Activated T-cell treated with anti-CD3 and anti-CD28 coated beads, Interleukin-2, amount 50 U/mL, for 1 hour (primary cell): ENCODE measurements at regions not wholly inside any gene's neighbourhood (a gene's known extent, or its start where the extent isn't known, plus 50 kb on each side); places are given as distances from the start of the nearest gene placed in this dataset.

ENCODE experiments used
- DNase-seq: peaks from one replicate; pipeline ENCODE4 v3.0.0-alpha.2; 2020

DNA sequence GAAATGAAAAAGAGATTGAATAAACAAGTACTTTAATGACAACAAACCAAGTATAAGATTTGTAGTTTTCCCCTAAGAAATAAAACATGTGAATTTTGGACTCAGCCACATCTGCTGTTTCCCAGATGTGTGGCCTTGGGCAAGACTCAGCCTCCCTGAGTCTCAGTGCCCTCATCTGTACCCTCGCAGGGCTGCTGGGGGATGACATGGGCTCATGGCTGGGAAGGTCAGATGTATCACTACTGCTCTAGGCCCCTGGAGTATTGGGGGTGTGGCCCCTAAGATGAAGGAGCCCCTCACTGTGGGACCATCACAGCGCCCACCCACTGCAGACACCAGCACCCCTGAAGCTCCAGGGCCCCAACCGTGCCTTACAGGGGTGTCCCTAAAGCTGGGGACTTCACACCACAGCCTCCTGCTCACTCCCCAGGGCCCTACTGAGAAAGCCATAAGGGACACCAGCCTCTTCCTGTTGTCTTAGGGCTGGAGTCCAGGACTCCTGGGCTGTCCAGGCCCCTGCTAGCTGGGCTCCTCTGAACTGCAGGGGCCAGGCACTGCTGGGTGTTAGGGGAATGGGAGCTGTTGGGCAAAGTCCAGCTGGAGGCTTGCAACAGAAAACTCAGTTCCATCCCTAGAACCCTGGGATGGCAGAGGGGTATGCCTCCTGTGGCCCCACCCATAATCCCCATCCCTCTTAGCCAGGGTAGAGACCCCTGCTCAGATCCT, 104.0 kb upstream of the WNT4 start:
- no peak for DNase-seq

GRCh38 chr1:22247527-22248245, 104.8 kb upstream of the WNT4 start:
- DNase-seq, result no peak

- DNase-seq, result no peak
Observed at GRCh38 chr1:22248746-22249145, 105.8 kb upstream of the WNT4 start.

DNA sequence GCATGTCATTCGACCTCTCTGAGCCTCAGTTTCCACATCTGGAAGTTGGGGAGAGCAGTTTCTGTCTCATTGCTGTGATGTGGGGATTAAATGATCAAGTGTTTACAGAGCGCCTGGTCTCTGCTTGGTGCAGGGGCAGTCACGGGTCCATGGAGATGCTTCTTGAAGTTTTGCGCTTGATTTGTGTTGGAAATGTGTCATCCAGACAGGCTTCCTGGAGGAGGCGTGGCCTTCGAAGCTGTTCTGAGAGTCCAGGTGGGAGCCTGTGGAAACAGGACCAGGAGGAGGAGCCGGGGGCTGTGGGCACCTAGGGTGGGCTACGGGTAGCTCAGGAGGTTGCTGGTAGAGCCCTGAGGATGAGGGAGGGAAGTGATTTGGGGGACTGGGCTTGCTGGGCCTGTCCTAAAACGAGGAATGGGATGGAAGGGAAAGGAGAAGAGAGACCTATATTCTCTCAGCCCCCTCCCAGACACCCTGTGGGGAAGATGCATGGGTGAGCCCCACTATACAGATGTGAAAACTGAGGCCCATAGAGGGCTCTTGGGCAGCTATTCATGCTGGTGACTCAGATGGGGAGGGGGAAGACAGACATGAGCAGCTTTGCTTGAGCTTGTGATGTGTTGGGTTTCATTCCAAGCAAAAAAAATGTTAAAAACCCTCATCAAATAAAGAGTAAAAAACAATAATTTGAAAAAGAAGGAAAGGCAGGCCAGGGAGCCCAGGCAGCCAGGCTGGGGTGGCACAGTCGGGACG, 107.2 kb upstream of the WNT4 start:
- DNase-seq, result no peak

- no peak for DNase-seq
Observed at GRCh38 chr1:22250724-22251123, 107.8 kb upstream of the WNT4 start.

GRCh38 chr1:22252251-22252650, 109.4 kb upstream of the WNT4 start:
- no peak for DNase-seq

GRCh38 chr1:22253012-22253790, 110.3 kb upstream of the WNT4 start:
- no peak for DNase-seq

DNA sequence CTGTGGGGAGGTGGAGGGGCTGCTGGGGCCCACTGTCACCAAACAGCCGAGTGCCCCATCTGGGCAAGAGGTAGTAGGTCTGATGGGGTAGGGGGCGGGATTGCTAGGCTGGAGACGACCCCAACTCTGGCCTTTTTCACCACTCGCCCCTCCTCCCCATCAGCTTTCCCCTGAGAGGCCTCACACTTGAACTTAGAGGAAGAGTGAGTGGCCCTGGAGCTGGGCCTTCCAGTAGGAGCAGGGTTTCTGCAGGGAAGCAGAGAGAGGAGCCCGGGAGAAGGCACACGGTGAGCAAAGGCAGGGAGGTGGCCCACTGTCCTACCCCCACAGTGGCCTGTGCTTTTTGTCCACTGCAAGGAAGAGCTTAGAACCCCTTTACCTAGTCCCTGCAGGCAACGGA, 111.9 kb upstream of the WNT4 start:
- DNase-seq, result no peak

DNA sequence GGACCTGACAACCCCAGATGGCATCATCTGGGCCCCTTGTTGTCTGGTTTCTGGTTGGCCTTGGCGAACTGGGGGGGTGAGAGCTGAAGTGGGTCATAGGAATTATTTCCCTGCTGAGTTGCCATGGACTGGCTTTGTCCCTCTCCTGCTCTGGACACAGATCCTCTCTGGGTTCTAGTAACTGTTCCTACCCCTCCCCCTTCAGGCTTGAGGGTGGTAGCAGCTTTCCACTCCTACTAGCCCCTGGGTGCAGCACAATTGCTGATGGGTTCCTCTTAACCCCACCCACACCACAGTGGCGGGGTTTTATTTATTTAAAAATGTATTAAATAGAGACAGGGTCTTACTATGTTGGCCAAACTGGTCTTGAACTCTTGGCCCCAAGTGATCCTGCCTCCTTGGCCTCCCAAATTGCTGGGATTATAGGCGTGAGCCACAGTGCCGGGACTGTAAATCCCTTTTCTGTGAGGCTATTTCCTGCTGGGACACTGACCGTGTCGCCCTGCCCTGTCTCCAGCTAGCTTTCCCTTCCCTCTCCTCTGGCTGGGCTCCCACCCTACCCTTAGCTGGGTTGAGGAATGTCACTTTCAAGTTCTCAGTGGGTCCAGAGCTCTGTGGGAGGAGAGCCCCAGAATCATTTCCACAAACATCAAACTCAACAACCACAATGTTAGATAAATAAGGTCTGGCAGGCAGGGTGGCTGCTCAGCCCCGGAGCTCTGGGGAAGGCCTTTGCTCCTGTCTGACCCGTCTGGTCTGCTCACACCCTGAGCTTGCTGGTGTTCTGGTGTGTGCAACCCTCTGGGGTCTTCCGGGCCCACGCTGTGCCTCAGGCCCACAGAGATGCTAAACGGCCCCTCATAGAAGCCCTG, 112.7 kb upstream of the WNT4 start:
- no peak for DNase-seq

DNA sequence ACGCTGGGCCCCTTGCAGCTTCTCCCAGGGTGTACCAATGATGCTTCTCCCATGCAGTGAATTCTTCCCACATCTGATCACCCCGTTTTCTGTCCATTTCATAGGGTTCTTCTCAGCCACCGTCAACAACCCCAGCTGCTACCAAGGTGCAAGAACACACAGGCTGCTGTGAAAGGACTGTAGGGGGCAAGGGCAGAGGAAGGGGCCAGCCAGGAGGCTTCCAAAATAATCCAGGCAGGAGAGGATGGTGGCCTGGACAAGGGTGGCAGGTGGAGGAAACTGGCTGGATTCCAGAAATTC, 113.3 kb upstream of the WNT4 start:
- DNase-seq, result no peak

DNA sequence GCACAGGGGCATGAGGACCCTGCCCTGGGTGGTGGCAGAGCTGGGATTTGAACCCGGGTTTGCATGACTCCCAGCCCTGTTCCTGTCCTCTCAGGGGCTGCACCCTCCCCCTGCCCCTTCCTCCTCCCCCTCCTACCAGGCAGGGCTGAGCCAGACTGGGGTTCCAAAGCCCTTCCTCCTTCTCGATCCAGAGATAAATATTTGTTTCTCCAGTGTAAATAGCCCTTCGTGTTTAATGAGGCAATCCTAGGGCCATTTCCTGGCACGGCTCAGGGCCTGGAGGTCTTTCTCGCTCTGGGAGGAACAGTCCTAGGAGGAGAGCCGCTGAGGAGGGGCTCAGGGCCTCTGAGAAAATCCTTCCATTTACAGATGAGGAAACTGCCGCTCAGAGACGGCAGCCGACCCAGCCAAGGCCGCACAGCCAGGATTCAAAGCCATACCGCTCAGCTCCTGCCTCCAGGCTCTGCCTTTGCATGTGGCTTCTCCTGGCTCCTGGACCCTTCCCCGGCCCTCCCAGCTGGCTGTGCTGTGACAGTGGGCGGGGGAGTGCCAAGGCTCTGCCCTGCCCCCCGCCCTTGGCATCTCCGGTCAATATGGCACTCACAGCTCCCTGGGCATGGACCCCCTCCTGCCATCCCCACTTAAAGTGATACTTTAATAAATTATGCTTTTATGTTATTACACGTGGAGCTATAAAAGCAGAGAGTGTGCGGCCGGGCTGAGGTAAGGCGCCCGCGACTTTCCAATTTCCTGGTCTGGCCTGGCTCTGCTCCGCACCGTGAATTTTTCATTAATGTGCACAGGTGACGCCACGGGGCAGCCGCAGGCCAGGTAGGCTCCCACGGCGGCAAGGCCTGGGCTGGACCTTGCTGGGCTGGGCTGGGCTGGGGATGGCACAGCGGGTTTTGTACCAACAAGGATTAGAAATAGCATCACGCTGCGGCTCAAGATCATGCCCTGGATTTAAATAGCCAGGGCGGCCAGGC, 114.7 kb upstream of the WNT4 start:
- no peak for DNase-seq

GRCh38 chr1:22258698-22259097, 115.8 kb upstream of the WNT4 start:
- DNase-seq, result no peak

DNA sequence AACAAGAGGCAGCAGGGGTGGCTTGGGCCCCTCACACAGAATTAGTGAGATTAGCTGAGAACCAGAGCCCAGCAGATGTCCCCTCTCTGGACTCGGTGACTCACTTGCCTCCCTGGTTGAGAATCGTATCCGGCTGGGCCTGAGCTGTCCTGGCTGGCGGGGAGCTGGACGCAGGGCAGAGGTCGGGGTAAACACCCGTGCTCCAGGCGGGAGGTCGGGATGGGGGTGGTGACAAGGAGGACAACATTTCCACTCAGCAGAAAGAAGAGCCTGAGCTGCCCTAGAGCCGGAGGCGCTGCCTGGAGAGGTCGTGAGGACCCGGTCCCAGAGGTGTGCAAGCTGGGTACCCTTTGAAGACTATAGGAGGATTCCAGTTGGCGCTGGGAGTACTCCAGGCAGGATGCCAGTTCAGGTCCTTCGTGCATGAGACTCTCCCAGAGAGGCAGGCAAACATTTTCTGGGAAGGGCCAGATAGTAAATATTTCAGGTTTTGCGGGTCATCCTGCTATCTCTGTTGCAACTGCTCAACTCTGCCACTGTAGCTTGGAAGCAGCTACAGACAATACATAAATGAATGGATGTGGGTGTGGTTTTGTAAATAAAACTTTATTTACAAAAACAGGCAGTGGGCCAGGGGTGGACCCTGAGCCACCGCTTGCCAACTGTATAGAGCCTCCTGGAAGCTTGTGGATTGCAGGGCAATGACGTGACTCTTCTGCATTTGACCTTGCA, 116.8 kb upstream of the WNT4 start:
- DNase-seq, result no peak

GRCh38 chr1:22260860-22261432, 118.0 kb upstream of the WNT4 start:
- no peak for DNase-seq

DNA sequence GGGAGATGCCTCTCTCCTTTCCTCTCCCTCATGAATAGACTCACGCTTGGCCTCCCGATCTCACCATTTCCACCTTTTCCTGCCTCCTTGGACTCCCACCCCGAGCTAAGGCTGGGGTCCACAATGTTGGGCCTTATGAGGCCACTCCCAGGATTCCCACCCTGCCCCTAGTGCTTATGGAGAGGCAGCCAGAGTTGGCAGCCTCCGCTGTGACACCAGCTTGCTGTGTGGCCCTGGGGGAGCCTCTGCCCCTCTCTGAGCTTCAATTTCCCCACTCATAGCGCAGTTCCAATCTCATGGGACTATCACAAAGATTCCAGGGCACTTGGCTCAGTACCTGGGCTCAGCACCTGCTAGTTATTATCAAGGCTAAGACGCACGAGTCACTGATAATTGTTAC, 118.7 kb upstream of the WNT4 start:
- DNase-seq, result no peak

GRCh38 chr1:22262583-22262982, 119.7 kb upstream of the WNT4 start:
- no peak for DNase-seq

GRCh38 chr1:22263359-22263758, 120.5 kb upstream of the WNT4 start:
- no peak for DNase-seq

DNA sequence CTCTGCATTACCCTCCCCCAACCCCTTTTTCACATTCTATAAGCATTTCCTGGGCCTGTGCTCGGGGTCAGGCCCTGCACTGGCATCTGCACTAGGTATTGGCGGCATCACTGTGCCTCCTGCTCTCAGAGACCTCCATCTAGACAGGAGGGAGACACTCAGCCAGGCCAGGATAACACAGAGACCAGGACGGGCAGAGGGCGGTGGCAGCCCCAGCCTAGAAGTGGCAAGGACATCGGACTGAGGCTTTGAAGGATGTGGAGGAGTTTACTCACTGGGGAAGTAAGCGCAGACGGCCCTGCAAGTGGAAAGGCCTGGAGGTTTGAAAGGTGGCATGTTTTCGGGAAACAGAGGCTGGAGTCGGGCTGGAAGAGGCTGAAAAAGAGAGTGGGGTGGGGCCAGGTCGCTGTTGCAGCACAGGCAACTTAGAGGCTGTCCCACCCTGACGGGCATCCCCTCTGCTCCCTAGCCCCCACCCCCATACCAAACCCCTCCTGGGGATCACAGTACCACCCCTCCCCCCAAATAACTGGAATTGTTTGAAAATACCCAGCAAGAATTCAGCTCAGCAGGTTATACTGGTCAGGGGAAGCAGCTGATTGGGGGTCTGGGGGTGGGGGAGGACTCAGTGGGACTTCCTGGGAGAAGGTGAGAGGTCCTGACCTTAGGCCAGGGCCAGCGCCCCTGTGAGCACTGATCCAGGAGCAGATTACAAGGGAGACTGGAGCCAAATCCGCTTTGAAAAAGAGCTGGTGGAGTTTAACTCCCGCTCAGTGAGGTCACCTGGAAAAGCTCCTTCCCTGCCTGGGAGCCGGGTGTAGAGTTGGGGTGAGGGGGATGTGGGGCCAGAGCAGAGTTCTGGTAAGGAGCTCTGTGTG, 121.8 kb upstream of the WNT4 start:
- no peak for DNase-seq

GRCh38 chr1:22266141-22266540, 123.2 kb upstream of the WNT4 start:
- DNase-seq, result no peak
